PC-9 (cell line): ENCODE measurements at regions not wholly inside any gene's neighbourhood (a gene's known extent, or its start where the extent isn't known, plus 50 kb on each side); places are given as distances from the start of the nearest gene placed in this dataset.
A peak's percentile ranks its signal among the peaks of the same experiment; 100 is the strongest.

Experiments used
- BruUV-seq: library from RNA; stranded (reverse); fragments of 400-500 nt; replicated peaks from 2 replicates; lab custom pipeline; 2021; lab: Mats Ljungman, UMichigan
- CTCF ChIA-PET: fragments of 300-600 bp; sonication (Branson Sonifier 250); formaldehyde crosslinking; loops from one replicate; lab custom pipeline; 2022; ENCODE audit warnings: antibody characterized with exemption; lab: Charles Lee
- POLR2A ChIA-PET: fragments of 300-600 bp; sonication (Branson Sonifier 250); formaldehyde crosslinking; loops from one replicate; lab custom pipeline; 2022; ENCODE audit warnings: antibody characterized with exemption; ENCODE audit not compliant: unreplicated experiment; lab: Charles Lee
- DNase-seq, 2 experiments: peaks; one replicate each; pipeline versions ENCODE4 v3.0.0 to v3.0.0-alpha.2; 2015 to 2022; ENCODE audit warnings: mixed read lengths in 1 of 2
- H2AFZ ChIP-seq: fragments of 200-600 bp; sonication (generic); 2 replicates; pipeline ENCODE4 v1.8.1; 2017; ENCODE audit warnings: antibody characterized with exemption
- H3F3A ChIP-seq: fragments of 200-600 bp; sonication (generic); 2 replicates; pipeline ENCODE4 v1.8.1; 2017; ENCODE audit warnings: antibody characterized with exemption, mild to moderate bottlenecking, low read depth; ENCODE audit not compliant: insufficient read depth
- H3K27ac ChIP-seq: fragments of 200-600 bp; sonication (generic); 2 replicates; pipeline ENCODE4 v1.6.1; 2016; ENCODE audit warnings: mixed run types
- H3K27me3 ChIP-seq: fragments of 200-600 bp; sonication (generic); 2 replicates; pipeline ENCODE4 v1.6.1; 2016; ENCODE audit warnings: low read depth, mixed run types; ENCODE audit not compliant: insufficient read depth
- H3K36me3 ChIP-seq: fragments of 200-600 bp; sonication (generic); 2 replicates; pipeline ENCODE4 v1.6.1; 2016; ENCODE audit warnings: low read depth, mixed run types
- H3K4me1 ChIP-seq: fragments of 200-600 bp; sonication (generic); replicated peaks from 2 replicates; pipeline ENCODE4 v1.6.1; 2016; ENCODE audit warnings: mixed run types; ENCODE audit not compliant: insufficient read depth
- H3K4me2 ChIP-seq: fragments of 200-600 bp; sonication (generic); 2 replicates; pipeline ENCODE4 v1.6.1; 2017; ENCODE audit warnings: mixed run types
- H3K4me3 ChIP-seq: fragments of 200-600 bp; sonication (generic); 2 replicates; pipeline ENCODE4 v1.6.1; 2016; ENCODE audit warnings: mixed run types
- H3K79me2 ChIP-seq: fragments of 200-600 bp; sonication (generic); 2 replicates; pipeline ENCODE4 v1.6.1; 2017; ENCODE audit warnings: low read depth, mixed run types
- H3K9me2 ChIP-seq: fragments of 200-600 bp; sonication (generic); 2 replicates; pipeline ENCODE4 v1.8.1; 2017; ENCODE audit warnings: mild to moderate bottlenecking; ENCODE audit not compliant: insufficient read depth
- H3K9me3 ChIP-seq: fragments of 200-600 bp; sonication (generic); 2 replicates; pipeline ENCODE4 v1.8.1; 2016; ENCODE audit warnings: low read depth; ENCODE audit not compliant: insufficient read depth
- H4K20me1 ChIP-seq: fragments of 200-600 bp; sonication (generic); 2 replicates; pipeline ENCODE4 v1.8.1; 2017; ENCODE audit not compliant: insufficient read depth
- EZH2 ChIP-seq: fragments of 200-600 bp; sonication (generic); IDR thresholded peaks from 2 replicates; pipeline ENCODE4 v1.8.0; 2017; ENCODE audit warnings: antibody characterized with exemption, low read depth
- intact Hi-C: fragments of 100-400 bp; cut with micrococcal nuclease; formaldehyde crosslinking; loops from one replicate; pipeline ENCODE4 v1.10.0; 2022; ENCODE audit not compliant: unreplicated experiment
- TF ChIP-seq, protein P1 (sequence below): fragments of 200-600 bp; sonication (generic); conservative IDR thresholded peaks from 2 replicates; pipeline ENCODE4 v1.6.1; 2017; ENCODE audit warnings: mixed run types, antibody characterized with exemption, mild to moderate bottlenecking, moderate library complexity

DNA sequence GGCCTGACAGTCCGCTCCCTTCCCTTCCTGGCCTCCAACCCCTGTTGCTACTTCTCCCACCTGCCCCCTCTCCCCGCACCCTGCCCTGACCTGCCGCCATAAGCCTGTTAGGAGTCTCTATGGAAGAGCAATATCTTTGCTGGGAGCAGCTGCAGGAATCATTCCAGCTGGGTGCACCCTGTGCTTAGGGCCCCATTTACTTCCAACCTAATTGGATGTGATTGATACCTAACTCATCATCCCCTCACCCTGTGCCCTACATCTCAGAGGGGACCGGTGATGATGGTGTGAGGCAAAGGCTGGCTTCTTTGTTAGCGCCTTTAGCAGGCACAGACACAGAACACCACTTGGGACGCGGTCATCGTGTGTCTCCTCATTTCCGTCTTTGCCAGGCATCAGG, 80.0 kb upstream of the FAM180A start:
- peaks cover 30% of the 10 kb centered on the region for H3K4me1 ChIP-seq
- no peaks in the 10 kb centered on the region for H3K36me3 ChIP-seq
- no TSS peak for BruUV-seq
- H3K4me2 ChIP-seq, result no peak overlapping the region
- no peaks in the 10 kb centered on the region for H3K27me3 ChIP-seq
- H3K9me3 ChIP-seq, result no peaks in the 10 kb centered on the region
- H3K4me3 ChIP-seq, result no peak overlapping the region
- no peaks in the 10 kb centered on the region for H3K9me2 ChIP-seq
- POLR2A ChIA-PET, result no interaction called here
- TF ChIP-seq EZH2, result no peak
- TF ChIP-seq, protein P1, sequence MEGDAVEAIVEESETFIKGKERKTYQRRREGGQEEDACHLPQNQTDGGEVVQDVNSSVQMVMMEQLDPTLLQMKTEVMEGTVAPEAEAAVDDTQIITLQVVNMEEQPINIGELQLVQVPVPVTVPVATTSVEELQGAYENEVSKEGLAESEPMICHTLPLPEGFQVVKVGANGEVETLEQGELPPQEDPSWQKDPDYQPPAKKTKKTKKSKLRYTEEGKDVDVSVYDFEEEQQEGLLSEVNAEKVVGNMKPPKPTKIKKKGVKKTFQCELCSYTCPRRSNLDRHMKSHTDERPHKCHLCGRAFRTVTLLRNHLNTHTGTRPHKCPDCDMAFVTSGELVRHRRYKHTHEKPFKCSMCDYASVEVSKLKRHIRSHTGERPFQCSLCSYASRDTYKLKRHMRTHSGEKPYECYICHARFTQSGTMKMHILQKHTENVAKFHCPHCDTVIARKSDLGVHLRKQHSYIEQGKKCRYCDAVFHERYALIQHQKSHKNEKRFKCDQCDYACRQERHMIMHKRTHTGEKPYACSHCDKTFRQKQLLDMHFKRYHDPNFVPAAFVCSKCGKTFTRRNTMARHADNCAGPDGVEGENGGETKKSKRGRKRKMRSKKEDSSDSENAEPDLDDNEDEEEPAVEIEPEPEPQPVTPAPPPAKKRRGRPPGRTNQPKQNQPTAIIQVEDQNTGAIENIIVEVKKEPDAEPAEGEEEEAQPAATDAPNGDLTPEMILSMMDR, result no peak
- no peak for DNase-seq
- no peaks in the 10 kb centered on the region for H3K79me2 ChIP-seq
- peaks cover 13% of the 10 kb centered on the region for H3F3A ChIP-seq
- intact Hi-C loops, result loop anchor here (5.0 kb wide), 1 partner anchor 49 kb away; no protein-coding TSS in a partner anchor
- H3K27ac ChIP-seq, result no peak overlapping the region
- H2AFZ ChIP-seq, result no peak overlapping the region
- CTCF ChIA-PET, result no interaction called here
- H4K20me1 ChIP-seq, result no peaks in the 10 kb centered on the region

- H4K20me1 ChIP-seq, result no peaks in the 10 kb centered on the region
- intact Hi-C loops, result loop anchor here (5.0 kb wide), 1 partner anchor 50 kb away; no protein-coding TSS in a partner anchor
- H3K4me1 ChIP-seq, result peaks cover 30% of the 10 kb centered on the region
- H3K9me3 ChIP-seq, result no peaks in the 10 kb centered on the region
- TF ChIP-seq, protein P1, result no peak
- no peak for TF ChIP-seq EZH2
- no peaks in the 10 kb centered on the region for H3K9me2 ChIP-seq
- H3K36me3 ChIP-seq, result no peaks in the 10 kb centered on the region
- peak; percentile 41 to 84 for DNase-seq
- no peak overlapping the region for H3K27ac ChIP-seq
- no peak overlapping the region for H2AFZ ChIP-seq
- ChIA-PET POLR2A (interaction anchor here (0.6 kb wide), 1 partner anchor 15 kb away, joined by 3 read pairs; no protein-coding TSS in a partner anchor), CTCF (no interaction called here)
- H3K27me3 ChIP-seq, result no peaks in the 10 kb centered on the region
- peak overlapping the region; percentile 8; the same call in 1 of the 2 replicates for H3K4me2 ChIP-seq
- no TSS peak for BruUV-seq
- H3F3A ChIP-seq, result peaks cover 13% of the 10 kb centered on the region
- no peaks in the 10 kb centered on the region for H3K79me2 ChIP-seq
- no peak overlapping the region for H3K4me3 ChIP-seq
Measured at GRCh38 chr7:135827391-135827790, 78.8 kb upstream of the FAM180A start.

GRCh38 chr7:135825406-135825805, 76.8 kb upstream of the FAM180A start:
- H3K4me2 ChIP-seq, result no peak overlapping the region
- H3K27ac ChIP-seq, result no peak overlapping the region
- H3K36me3 ChIP-seq, result no peaks in the 10 kb centered on the region
- H3K9me3 ChIP-seq, result no peaks in the 10 kb centered on the region
- no peak overlapping the region for H2AFZ ChIP-seq
- peaks cover 13% of the 10 kb centered on the region for H3F3A ChIP-seq
- ChIA-PET CTCF (no interaction called here), POLR2A (no interaction called here)
- H3K27me3 ChIP-seq, result no peaks in the 10 kb centered on the region
- no peaks in the 10 kb centered on the region for H3K79me2 ChIP-seq
- intact Hi-C loops, result loop anchor here (5.0 kb wide), 1 partner anchor 52 kb away; no protein-coding TSS in a partner anchor
- peaks cover 18% of the 10 kb centered on the region for H3K4me1 ChIP-seq
- BruUV-seq, result no TSS peak
- no peaks in the 10 kb centered on the region for H3K9me2 ChIP-seq
- H4K20me1 ChIP-seq, result no peaks in the 10 kb centered on the region
- TF ChIP-seq, protein P1, result no peak
- TF ChIP-seq EZH2, result no peak
- DNase-seq, result no peak
- no peak overlapping the region for H3K4me3 ChIP-seq
